HG03064 (cell line): ENCODE measurements at regions not wholly inside any gene's neighbourhood (a gene's known extent, or its start where the extent isn't known, plus 50 kb on each side); places are given as distances from the start of the nearest gene placed in this dataset.

ENCODE experiments used
- ATAC-seq: cut with Tn5 transposase; IDR thresholded peaks from one replicate; pipeline ENCODE4 v1.9.1; 2021; ENCODE audit warnings: low read depth; ENCODE audit not compliant: unreplicated experiment

DNA sequence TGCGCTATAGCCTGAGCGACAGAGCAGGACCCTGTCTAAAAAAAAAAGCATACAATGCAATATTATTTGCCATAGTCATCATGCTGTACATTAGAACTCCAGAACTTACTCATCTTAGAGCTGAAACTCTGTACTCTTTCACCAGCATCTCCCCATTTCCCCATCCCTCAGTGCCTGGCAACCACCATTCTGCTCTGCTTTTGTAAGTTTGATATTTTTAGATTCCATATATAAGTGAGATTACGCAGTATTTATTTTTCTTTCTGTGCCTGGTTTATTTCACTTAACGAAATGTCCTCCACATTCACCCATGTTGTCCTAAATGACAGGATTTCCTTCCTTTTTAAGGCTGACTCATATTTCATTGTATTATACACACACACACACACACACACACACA, 121.8 kb downstream of the BBS10 start:
- no peak for ATAC-seq

DNA sequence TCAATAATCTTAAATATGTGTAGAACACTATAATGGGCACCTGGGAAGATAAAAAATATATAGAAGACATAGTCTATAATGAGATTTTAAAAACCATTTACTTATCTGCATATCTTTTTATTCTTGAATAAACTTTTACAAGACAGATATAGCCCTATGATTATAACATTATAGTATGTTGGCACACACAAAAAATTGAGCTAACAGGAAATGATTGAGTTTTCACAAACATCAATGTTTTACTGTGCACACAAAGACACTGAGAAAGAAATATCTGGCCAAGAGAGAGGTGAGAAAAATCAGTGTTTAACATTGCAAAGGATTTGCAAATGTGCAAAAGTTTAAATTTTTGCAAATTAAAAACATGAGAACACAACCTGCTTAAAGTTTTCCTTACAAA, 124.3 kb downstream of the BBS10 start:
- no peak for ATAC-seq

DNA sequence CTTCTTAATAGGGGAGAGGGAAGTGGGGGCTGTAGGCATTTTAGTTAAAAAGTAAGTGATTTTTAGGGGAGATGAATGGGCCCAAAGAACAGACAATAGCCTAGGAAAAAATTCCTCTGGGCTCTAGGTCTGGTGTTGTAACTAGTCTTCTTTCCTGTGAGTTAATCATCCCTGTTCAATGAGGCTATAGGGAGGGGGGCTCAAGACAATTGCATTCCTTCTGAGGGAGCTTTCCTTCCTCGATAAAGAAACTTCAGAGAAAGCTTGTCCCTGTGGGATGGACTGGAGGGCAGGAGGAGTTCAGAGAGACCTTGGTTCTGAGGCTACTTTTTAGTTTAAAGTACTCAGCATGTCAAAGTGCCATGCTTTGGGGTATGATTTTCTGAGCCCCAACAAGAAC, 127.2 kb downstream of the BBS10 start:
- no peak for ATAC-seq

DNA sequence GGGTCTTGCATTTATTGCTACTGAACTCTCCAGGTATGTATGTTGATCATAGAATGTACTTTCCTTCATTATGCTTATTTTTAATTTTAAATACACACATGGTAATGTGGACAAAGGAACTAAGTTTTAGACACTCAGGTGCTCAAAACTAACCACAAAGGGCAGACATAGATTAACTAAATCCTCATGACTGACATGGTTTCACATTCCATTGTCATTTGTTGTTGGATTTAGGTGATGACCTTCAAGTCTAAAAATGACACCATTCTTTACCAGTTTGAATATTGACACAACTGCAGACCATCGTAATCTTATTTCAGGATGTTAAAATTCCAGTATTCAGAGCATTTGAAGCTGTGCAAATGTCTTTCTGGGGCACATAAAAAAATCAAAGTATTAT, 128.4 kb downstream of the BBS10 start:
- ATAC-seq = no peak

DNA sequence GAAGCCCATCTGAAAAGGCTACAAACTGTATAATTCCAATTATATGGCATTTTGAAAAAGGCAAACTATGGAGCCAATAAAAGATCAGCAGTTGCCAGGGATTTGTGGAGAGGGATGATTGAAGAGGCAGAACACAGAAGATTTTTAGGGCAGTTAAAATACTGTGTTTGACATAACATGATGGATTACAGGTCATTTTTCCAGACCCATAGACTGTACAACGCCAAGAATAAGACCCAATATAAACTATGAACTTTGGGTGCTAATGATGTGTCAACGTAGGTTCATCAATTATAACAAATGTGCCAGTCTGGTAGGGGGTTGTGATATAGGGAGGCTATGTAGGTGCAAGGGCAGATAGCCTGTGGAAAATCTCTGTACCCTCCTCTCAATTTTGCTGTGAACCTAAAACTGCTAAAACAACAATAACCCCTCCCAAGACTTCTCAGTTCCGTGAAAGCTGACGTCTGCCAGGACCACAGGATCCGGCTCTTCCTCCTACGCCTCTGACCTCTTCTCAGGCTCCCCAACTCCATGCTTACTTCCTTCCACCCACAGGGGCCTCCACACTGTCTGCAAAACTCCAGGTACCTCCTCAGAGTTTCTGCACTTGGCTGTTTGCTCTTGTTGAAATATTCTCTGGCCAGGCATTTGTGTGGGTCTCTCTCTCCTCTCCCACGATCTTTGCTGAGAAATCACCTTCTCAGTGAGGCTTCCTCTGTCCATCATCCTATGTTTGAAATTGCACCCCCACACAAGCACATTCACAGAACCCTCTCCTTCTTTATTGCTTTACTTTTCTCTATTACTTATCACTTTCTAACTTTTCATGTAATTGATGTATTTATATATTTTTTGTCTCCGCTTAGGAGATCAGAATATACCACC, 131.4 kb downstream of the BBS10 start:
- no peak for ATAC-seq

DNA sequence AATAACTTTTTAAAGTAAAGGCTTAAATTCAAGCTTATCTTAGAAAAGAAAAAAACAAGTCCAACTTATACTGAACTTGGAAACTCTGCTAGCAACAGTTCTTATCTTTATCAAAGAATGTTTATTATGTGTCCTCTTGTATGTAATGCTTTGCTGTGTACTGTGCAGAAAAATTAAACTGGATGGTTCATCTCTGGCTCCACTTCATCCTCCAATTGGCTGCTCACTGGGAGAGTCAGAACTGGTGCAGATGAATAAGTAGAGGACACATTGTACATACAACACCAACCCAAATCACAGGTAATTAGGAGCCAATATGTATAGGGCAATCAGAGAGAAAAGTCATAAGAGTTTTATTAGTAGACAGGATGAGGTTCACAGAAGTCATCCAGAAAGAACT, 123.6 kb upstream of the NAP1L1 start:
- no peak for ATAC-seq

DNA sequence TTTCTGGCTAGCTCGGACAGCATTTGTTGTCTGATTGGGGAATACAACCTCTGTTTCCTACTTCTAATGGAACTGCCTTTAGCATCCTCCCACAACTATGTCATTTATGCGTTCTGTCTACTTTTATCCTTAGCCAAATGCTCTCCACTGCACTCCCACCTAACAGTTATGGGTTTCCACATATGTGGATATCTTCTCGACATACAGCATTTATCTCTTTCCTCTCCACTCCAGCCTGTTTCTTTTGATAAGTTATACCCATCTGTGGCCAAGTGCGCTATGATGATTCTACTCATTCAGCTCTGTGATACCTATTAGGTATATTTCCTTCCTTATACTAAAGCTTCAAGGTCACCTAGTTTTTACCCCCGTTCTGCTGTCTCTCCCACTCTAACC, 122.2 kb upstream of the NAP1L1 start:
- no peak for ATAC-seq

DNA sequence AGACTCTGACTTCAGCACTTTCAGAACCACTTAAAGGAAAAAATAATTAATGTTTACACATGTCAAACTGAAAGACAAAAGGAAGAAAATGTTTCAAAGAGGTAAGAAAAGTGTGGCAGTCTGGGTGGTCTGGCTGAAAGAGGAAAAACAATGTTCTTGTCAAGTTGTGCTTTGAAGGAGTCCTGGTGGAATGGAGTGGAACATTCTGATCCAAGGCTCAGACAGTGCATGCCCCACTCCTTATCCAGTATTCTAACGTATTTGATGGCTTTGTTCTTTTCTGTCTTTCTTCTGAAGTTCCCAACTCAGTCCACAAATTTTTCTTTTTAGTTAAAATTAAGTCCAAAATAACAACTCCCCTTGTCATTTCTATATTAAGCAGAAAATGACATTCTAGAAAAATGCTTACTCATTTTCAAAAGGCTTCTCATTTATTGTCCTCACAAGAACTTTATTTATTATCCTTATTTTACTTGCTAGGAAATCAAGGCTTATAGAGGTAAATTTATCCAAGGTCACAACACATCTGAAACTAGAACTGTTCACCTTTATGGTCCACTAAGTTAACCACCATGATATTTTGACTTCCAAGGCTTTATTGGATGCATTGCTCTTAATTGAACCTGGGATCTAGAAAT, 121.7 kb upstream of the NAP1L1 start:
- ATAC-seq = no peak

GRCh38 chr12:76202621-76203020, 118.1 kb upstream of the NAP1L1 start:
- ATAC-seq = no peak

- ATAC-seq = no peak
Measured at GRCh38 chr12:76201758-76202157, 117.3 kb upstream of the NAP1L1 start.

DNA sequence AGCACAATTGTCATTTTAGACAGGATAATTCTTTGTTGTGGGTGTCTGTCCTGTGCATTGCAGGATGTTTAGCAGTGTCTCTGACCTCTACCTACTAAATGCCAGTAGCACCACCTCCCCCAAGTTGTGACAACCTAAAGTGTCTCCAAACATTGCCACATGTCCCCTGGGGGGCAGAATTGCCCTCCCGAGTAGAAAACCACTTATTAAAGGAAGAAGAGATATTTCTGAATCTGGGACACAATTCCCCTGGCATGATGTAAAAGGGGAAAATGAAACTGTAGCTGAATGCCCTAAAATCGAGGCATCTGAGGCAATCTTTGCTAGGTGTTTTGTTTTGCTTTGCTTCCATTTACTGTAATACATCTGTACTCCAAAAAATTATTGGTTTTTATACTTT, 116.8 kb upstream of the NAP1L1 start:
- no peak for ATAC-seq

- ATAC-seq = no peak
Measured at GRCh38 chr12:76199808-76200207, 115.3 kb upstream of the NAP1L1 start.

- ATAC-seq = no peak
Measured at GRCh38 chr12:76198839-76199238, 114.4 kb upstream of the NAP1L1 start.

DNA sequence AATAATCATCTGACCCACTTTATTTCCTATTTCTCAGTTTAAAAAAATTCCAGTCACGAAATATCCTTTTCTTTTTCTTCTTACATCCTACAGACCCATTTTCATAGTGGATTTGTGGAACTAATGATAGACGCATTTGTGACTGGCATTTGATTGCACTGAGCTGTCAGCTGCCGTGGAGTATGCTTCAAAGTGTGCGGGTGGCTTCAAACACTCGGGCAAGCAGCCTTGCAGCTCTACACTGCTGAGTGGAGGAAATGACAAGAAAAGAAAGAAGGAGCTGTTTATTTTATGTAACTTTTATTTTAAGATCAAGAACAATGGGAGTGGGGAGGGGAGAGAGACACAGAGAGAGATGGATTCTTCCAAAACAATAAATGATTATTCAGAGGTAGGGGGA, 112.8 kb upstream of the NAP1L1 start:
- no peak for ATAC-seq

DNA sequence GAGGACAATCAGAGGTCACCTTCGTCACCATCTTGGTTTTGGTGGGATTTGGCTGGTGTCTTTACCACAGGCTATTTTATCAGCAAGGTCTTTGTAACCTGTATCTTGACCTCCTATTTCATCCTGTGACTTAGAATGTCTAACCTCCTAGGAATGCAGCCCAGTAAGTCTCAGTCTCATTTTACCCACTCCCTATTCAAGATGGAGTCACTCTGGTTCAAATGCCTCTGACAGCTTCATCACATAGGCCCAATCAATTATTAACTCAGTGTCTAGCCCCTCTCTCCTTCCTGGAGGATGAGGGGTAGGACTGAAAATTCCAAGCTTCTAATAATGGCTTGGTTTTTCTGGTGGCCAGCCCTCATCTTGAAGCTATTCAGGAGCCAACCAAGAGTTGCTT, 111.4 kb upstream of the NAP1L1 start:
- no peak for ATAC-seq

DNA sequence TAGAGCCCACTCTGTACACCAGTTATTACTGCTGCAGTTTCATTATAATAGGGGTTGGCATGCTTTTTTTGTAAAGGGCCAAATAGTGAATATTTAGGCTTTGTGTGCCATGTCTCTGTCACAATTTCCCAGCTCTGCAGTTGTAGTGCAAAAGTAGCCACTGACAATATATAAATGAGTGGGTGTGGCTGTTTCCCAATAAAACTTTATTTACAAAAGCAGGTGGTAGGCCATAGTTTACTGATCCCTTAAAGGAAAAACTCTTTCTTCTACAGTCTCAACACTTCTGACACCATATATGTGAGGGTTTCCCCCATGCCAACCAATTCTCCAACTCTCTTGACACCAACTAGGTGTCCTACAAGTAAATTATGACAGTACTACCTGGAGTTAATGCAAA, 110.2 kb upstream of the NAP1L1 start:
- ATAC-seq = no peak

- ATAC-seq = no peak
Measured at GRCh38 chr12:76193961-76194360, 109.5 kb upstream of the NAP1L1 start.

GRCh38 chr12:76192416-76192815, 107.9 kb upstream of the NAP1L1 start:
- ATAC-seq = no peak

GRCh38 chr12:76190299-76190698, 105.8 kb upstream of the NAP1L1 start:
- ATAC-seq = no peak

DNA sequence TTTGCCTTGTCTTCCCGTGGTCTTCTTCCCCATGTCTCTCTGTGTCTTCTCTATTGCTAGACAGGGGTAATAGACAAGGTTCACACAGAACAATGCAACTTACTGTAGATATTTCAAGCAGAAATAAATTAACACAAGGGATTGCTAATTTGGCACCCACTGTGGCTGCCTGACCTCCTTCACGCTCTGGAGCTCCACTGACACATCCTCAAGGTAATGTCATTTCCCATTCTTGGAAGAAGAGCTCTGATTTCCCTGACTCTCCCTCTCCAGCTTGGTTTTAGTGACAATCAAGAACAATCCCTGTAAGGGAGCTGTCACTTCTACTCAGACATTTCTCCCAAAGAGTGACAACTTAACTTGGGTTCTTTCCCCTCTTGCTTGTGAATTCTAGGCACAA, 105.4 kb upstream of the NAP1L1 start:
- no peak for ATAC-seq

- no peak for ATAC-seq
Measured at GRCh38 chr12:76187177-76187576, 102.7 kb upstream of the NAP1L1 start.
